ENCODE measurements at regions not wholly inside any gene's neighbourhood (a gene's known extent, or its start where the extent isn't known, plus 50 kb on each side); places are given as distances from the start of the nearest gene placed in this dataset.

GRCh38 chr19:28208745-28209144 is 1004.2 kb downstream of the UQCRFS1 start:
- ATAC-seq (no peak), DNase-seq (no peak)
- intact Hi-C loops (cut with DNase I): no loop called here
- H3K9me3 ChIP-seq: no peaks in the 10 kb centered on the region
- no peaks in the 10 kb centered on the region for H3K4me1 ChIP-seq
- peaks cover 0 to 4% (median 0%) of the 10 kb centered on the region in 9 donors for H3K27me3 ChIP-seq
- no peaks in the 10 kb centered on the region for H3K36me3 ChIP-seq
- H3K27ac ChIP-seq: no peak overlapping the region
- TF ChIP-seq POLR2A (IDR thresholded peaks at IDR 0.05) (no peak), CTCF (IDR thresholded peaks at IDR 0.05) (no peak)
- H3K4me3 ChIP-seq: no peak overlapping the region
- 70 to 84% (median 75%) methylated on average over 10 of the region's 10 CpGs for WGBS, 4 donors

- no peaks in the 10 kb centered on the region for H3K36me3 ChIP-seq
- H3K4me1 ChIP-seq: no peaks in the 10 kb centered on the region
- peaks cover 0 to 3% (median 0%) of the 10 kb centered on the region in 12 donors for H3K9me3 ChIP-seq
- intact Hi-C loops (cut with DNase I): no loop called here
- ATAC-seq: no peak
- 66 to 73% (median 69%) methylated on average over 7 of the region's 7 CpGs for WGBS, 4 donors
- H3K4me3 ChIP-seq: no peak overlapping the region
- TF ChIP-seq POLR2A (IDR thresholded peaks at IDR 0.05) (no peak), CTCF (IDR thresholded peaks at IDR 0.05) (no peak)
- no peak overlapping the region for H3K27ac ChIP-seq
- DNase-seq: no peak
- H3K27me3 ChIP-seq: peaks cover 0 to 4% (median 0%) of the 10 kb centered on the region in 9 donors
Observed at GRCh38 chr19:28207244-28207643, 1005.7 kb downstream of the UQCRFS1 start.

- no peak overlapping the region for H3K27ac ChIP-seq
- no peak for TF ChIP-seq POLR2A (IDR thresholded peaks at IDR 0.05)
- TF ChIP-seq CTCF (IDR thresholded peaks at IDR 0.05): no peak
- ATAC-seq (no peak), DNase-seq (no peak)
- H3K4me3 ChIP-seq: no peak overlapping the region
- H3K27me3 ChIP-seq: peaks cover 0 to 5% (median 0%) of the 10 kb centered on the region in 9 donors
- intact Hi-C loops (cut with DNase I): no loop called here
- peaks cover 0 to 7% (median 0%) of the 10 kb centered on the region in 12 donors for H3K9me3 ChIP-seq
- no peaks in the 10 kb centered on the region for H3K36me3 ChIP-seq
- 85 to 89% (median 87%) methylated on average over 5 of the region's 5 CpGs for WGBS, 4 donors
- H3K4me1 ChIP-seq: no peaks in the 10 kb centered on the region
Observed at GRCh38 chr19:28201462-28201943, 1011.4 kb downstream of the UQCRFS1 start.

DNA sequence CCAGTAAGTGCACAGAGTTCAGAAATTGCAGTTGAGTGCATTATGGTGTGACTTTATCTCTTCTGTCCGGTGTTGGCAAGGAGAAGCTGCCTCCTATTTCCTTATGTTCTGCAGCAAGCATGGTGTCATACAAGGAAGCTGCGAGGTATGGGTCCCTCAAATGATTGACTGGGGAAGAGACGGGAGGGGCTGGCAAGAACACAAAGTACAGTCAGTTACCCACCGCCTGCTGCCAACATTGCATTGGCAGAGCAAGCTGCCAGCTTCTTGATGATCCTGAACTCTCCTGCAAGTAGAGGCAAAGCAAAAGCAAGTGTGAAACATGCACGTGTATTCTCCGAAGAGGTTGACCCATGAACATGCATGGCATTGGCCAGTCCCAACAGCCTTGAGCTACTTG is 1013.6 kb downstream of the UQCRFS1 start:
- Histone ChIP-seq H3K27me3 (peaks cover 0 to 5% (median 0%) of the 10 kb centered on the region in 9 donors), H3K4me1 (no peaks in the 10 kb centered on the region), H3K27ac (no peak overlapping the region), H3K36me3 (no peaks in the 10 kb centered on the region), H3K9me3 (peaks cover 0 to 7% (median 0%) of the 10 kb centered on the region in 12 donors), H3K4me3 (no peak overlapping the region)
- intact Hi-C loops (cut with DNase I): no loop called here
- 81 to 87% (median 85%) methylated on average over 6 of the region's 6 CpGs for WGBS, 4 donors
- DNase-seq: no peak
- TF ChIP-seq CTCF (IDR thresholded peaks at IDR 0.05): no peak
- no peak for ATAC-seq

Data from heart left ventricle (tissue), 16 donors.